BLaER1 (cell line): ENCODE measurements at regions not wholly inside any gene's neighbourhood (a gene's known extent, or its start where the extent isn't known, plus 50 kb on each side); places are given as distances from the start of the nearest gene placed in this dataset.

Experiments used
- H3K27ac ChIP-seq: shearing (Covaris generic); formaldehyde crosslinking; 2 replicates; pipeline ENCODE4 v1.8.1; 2022
- H3K27me3 ChIP-seq: shearing (Covaris generic); formaldehyde crosslinking; 2 replicates; pipeline ENCODE4 v1.8.1; 2022
- H3K36me3 ChIP-seq: shearing (Covaris generic); formaldehyde crosslinking; 2 replicates; pipeline ENCODE4 v1.8.1; 2022
- H3K4me1 ChIP-seq: shearing (Covaris generic); formaldehyde crosslinking; 2 replicates; pipeline ENCODE4 v1.8.1; 2022
- H3K4me2 ChIP-seq: shearing (Covaris generic); formaldehyde crosslinking; 2 replicates; pipeline ENCODE4 v1.8.1; 2022
- H3K4me3 ChIP-seq: shearing (Covaris generic); formaldehyde crosslinking; 2 replicates; pipeline ENCODE4 v1.8.1; 2022
- H3K9ac ChIP-seq: shearing (Covaris generic); formaldehyde crosslinking; 2 replicates; pipeline ENCODE4 v1.8.1; 2022
- H3K9me3 ChIP-seq: shearing (Covaris generic); formaldehyde crosslinking; 2 replicates; pipeline ENCODE4 v1.8.1; 2022
- H4K20me1 ChIP-seq: shearing (Covaris generic); formaldehyde crosslinking; 2 replicates; pipeline ENCODE4 v1.8.1; 2022
- Cebpa-rat ChIP-seq: shearing (Covaris generic); IDR thresholded peaks from 2 replicates; pipeline ENCODE4 v1.8.1; 2022

- H4K20me1 ChIP-seq: no peaks in the 10 kb centered on the region
- H3K4me2 ChIP-seq: peak overlapping the region; percentile 76
- H3K9me3 ChIP-seq: peaks cover 18% of the 10 kb centered on the region
- H3K27me3 ChIP-seq: no peaks in the 10 kb centered on the region
- H3K27ac ChIP-seq: no peak overlapping the region
- H3K4me1 ChIP-seq: peaks cover 39% of the 10 kb centered on the region
- H3K4me3 ChIP-seq: no peak overlapping the region
- no peak for TF ChIP-seq Cebpa-rat
- H3K36me3 ChIP-seq: no peaks in the 10 kb centered on the region
- no peak overlapping the region for H3K9ac ChIP-seq
Measured at GRCh38 chr10:131703541-131703940, 197.3 kb upstream of the PPP2R2D start.

GRCh38 chr10:131703941-131704340 lies 196.9 kb upstream of the PPP2R2D start:
- Histone ChIP-seq H3K4me1 (peaks cover 39% of the 10 kb centered on the region), H3K9me3 (peaks cover 18% of the 10 kb centered on the region), H3K27ac (no peak overlapping the region), H3K36me3 (no peaks in the 10 kb centered on the region), H3K4me2 (no peak overlapping the region), H4K20me1 (no peaks in the 10 kb centered on the region), H3K27me3 (no peaks in the 10 kb centered on the region), H3K4me3 (no peak overlapping the region), H3K9ac (no peak overlapping the region)
- TF ChIP-seq Cebpa-rat: no peak

- Histone ChIP-seq H3K27ac (no peak overlapping the region), H3K4me1 (peaks cover 38% of the 10 kb centered on the region), H4K20me1 (no peaks in the 10 kb centered on the region), H3K36me3 (no peaks in the 10 kb centered on the region), H3K27me3 (no peaks in the 10 kb centered on the region), H3K4me2 (peak overlapping the region; percentile 24), H3K9me3 (peaks cover 18% of the 10 kb centered on the region), H3K9ac (no peak overlapping the region), H3K4me3 (no peak overlapping the region)
- no peak for TF ChIP-seq Cebpa-rat
Measured at GRCh38 chr10:131706476-131706875, 194.3 kb upstream of the PPP2R2D start.

GRCh38 chr10:131706952-131707351 lies 193.9 kb upstream of the PPP2R2D start:
- no peaks in the 10 kb centered on the region for H4K20me1 ChIP-seq
- H3K9ac ChIP-seq: no peak overlapping the region
- peaks cover 18% of the 10 kb centered on the region for H3K9me3 ChIP-seq
- H3K4me1 ChIP-seq: peaks cover 33% of the 10 kb centered on the region
- no peaks in the 10 kb centered on the region for H3K36me3 ChIP-seq
- no peaks in the 10 kb centered on the region for H3K27me3 ChIP-seq
- no peak overlapping the region for H3K27ac ChIP-seq
- no peak for TF ChIP-seq Cebpa-rat
- H3K4me3 ChIP-seq: no peak overlapping the region
- H3K4me2 ChIP-seq: peak overlapping the region; percentile 24; the same call in 1 of the 2 replicates

GRCh38 chr10:131708225-131708880 lies 192.5 kb upstream of the PPP2R2D start:
- Histone ChIP-seq H3K9ac (no peak overlapping the region), H3K27me3 (no peaks in the 10 kb centered on the region), H3K4me3 (no peak overlapping the region), H3K27ac (no peak overlapping the region), H3K4me1 (peaks cover 19% of the 10 kb centered on the region), H3K9me3 (peaks cover 18% of the 10 kb centered on the region), H4K20me1 (no peaks in the 10 kb centered on the region), H3K36me3 (no peaks in the 10 kb centered on the region), H3K4me2 (peak overlapping the region; percentile 26; the same call in 1 of the 2 replicates)
- no peak for TF ChIP-seq Cebpa-rat

GRCh38 chr10:131710142-131710861 lies 190.5 kb upstream of the PPP2R2D start:
- Histone ChIP-seq H3K27me3 (no peaks in the 10 kb centered on the region), H3K9me3 (peaks cover 18% of the 10 kb centered on the region), H3K4me3 (no peak overlapping the region), H4K20me1 (no peaks in the 10 kb centered on the region), H3K4me1 (peaks cover 15% of the 10 kb centered on the region), H3K27ac (no peak overlapping the region), H3K9ac (no peak overlapping the region), H3K4me2 (no peak overlapping the region), H3K36me3 (no peaks in the 10 kb centered on the region)
- no peak for TF ChIP-seq Cebpa-rat

- Histone ChIP-seq H4K20me1 (no peaks in the 10 kb centered on the region), H3K4me1 (peaks cover 28% of the 10 kb centered on the region), H3K9me3 (no peaks in the 10 kb centered on the region), H3K36me3 (no peaks in the 10 kb centered on the region), H3K27ac (no peak overlapping the region), H3K27me3 (no peaks in the 10 kb centered on the region), H3K4me3 (no peak overlapping the region), H3K4me2 (no peak overlapping the region), H3K9ac (no peak overlapping the region)
- TF ChIP-seq Cebpa-rat: no peak
Measured at GRCh38 chr10:131722121-131722520, 178.7 kb upstream of the PPP2R2D start.

GRCh38 chr10:131722525-131723264 lies 178.1 kb upstream of the PPP2R2D start:
- Histone ChIP-seq H3K36me3 (no peaks in the 10 kb centered on the region), H3K4me2 (no peak overlapping the region), H3K9ac (no peak overlapping the region), H3K27me3 (no peaks in the 10 kb centered on the region), H3K9me3 (no peaks in the 10 kb centered on the region), H3K27ac (no peak overlapping the region), H4K20me1 (no peaks in the 10 kb centered on the region), H3K4me1 (peaks cover 28% of the 10 kb centered on the region), H3K4me3 (no peak overlapping the region)
- no peak for TF ChIP-seq Cebpa-rat

GRCh38 chr10:131723297-131724168 lies 177.3 kb upstream of the PPP2R2D start:
- Histone ChIP-seq H4K20me1 (no peaks in the 10 kb centered on the region), H3K4me2 (peak overlapping the region; percentile 37; the same call in 1 of the 2 replicates), H3K4me3 (no peak overlapping the region), H3K9ac (no peak overlapping the region), H3K27ac (no peak overlapping the region), H3K9me3 (no peaks in the 10 kb centered on the region), H3K27me3 (no peaks in the 10 kb centered on the region), H3K4me1 (peaks cover 28% of the 10 kb centered on the region), H3K36me3 (no peaks in the 10 kb centered on the region)
- TF ChIP-seq Cebpa-rat: no peak
